Right lung (tissue), 2 donors: ENCODE measurements at regions not wholly inside any gene's neighbourhood (a gene's known extent, or its start where the extent isn't known, plus 50 kb on each side); places are given as distances from the start of the nearest gene placed in this dataset.
"Not testable (repeated sequence)": the region's sequence is repeated elsewhere in the genome, so short reads cannot be mapped to it uniquely, and the experiment has no call there.

Source experiments
- DNase-seq, 2 donors: peaks; one replicate each; pipeline ENCODE4 v3.0.0-alpha.2; 2013

DNA sequence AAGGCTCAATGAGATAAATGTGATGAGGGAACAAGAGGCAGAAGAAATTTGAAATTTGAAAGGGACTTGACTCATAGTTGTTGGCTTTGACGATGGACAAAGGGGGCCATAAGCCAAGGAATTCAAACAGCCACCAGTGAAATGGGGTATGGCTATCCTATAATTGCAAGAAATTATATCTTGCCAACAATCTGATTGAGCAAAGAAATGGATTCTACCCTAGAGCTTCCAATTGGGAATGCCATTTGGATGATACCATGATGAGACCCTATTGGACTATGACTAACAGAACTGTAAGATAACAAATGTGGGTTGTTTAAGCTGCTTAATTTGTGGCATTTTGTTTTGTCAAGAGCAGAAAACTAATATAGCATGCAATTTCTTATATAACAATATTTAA is 270.1 kb upstream of the ARSJ start:
- DNase-seq: no peak

DNA sequence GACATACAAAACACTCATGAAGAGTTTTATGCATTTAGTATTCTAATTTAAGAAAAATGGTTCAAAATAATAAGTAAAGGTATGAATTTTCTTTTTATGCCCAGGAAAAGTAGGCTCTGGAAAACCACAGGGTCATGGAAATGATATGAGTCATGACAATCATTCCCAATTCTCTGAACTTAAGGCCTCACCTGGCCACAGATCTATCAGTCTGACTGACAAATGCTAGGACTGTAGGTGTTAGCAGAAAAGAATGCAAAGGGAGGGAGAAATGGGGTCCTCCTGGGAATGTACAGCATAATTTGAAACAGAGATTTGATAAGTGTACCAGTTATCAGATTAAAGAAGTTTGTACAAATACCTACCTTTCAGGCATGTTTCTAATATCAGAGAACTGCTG is 270.5 kb upstream of the ARSJ start:
- DNase-seq: no peak

DNA sequence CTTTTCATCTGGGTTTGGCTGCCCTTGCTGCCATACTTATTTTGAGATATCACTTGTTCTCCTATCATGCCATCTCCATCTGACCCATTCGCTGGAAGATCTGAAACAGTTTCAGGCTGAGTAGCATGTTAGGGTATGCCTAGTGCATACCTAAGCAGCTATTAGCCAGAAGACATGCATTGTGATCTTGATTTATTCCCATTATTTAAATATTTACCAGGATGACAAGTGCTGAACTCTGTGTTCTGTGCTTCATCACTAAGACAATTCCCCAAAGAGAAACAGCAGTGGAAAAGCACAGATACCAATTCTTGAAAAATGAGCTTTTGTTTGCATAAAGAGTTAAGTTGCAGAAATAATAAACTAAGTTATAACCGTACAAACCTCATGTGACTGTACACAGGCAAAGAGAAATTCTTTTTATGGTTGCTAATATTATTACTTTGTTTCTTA is 271.0 kb upstream of the ARSJ start:
- DNase-seq: no peak

DNA sequence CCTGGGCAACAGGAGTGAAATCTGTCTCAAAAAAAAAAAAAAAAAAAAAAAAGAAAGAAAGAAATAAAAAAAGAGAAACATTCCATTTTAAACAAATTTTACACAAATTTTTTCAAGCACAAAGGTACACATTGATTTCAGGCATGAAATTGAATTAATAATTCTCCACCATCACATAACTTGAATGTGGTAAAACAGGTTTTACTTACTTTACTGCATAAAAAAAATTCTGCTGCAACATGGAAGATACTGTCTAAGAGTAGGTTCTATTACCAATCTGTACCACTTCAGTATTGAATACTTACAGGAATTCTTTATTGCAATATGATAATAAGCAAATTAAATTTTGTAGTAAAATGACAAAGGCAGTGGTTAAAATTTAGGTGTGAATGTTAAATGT is 271.6 kb upstream of the ARSJ start:
- no peak for DNase-seq

DNA sequence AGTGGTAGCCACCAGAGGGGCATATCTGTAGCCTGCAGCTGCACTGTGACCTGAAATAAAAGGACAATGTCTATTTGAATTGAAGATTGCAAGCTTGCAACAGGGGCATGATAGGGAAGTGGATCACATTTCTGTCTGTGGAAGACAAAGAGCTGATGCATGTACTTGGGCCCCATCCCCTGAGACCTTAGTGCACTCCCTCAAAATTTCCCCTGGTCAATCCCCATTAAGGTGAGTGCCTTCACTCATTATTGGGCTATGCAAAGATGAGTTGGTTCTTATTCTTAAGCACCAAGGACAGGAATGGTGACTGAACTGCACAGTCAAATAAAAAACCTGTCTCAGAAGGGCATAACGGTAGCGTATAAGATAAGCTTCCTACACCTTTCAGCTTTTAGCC is 273.1 kb upstream of the ARSJ start:
- DNase-seq: no peak

DNA sequence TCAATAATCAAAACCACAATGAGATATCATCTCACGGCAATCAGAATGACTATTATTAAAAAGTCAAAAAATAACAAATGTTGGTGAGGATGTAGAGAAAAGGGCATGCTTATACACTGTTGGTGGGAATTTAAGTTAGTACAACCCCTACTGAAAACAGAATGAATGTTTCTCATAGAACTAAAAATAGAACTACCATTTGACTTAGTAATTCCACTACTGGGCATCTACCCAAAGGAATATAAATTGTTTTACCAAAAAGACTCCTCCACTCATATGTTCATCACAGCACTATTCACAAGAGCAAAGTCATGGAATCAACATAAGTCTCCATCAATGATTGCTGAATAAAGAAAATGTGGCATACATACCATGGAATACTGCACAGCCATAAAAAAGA is 278.1 kb upstream of the ARSJ start:
- DNase-seq: no peak

DNA sequence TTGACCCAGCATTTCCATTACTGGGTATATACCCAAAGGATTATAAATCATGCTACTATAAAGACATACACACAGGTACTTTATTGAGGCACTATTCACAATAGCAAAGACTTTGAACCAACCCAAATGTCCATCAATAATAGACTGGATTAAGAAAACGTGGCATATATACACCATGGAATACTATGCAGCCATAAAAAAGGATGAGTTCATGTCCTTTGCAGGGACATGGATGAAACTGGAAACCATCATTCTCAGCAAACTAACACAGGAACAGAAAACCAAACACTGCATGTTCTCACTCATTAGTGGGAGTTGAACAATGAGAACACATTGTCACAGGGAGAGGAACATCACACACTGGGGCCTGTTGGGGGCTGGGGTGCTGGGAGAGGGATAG is 283.0 kb upstream of the ARSJ start:
- not testable (repeated sequence) for DNase-seq

DNA sequence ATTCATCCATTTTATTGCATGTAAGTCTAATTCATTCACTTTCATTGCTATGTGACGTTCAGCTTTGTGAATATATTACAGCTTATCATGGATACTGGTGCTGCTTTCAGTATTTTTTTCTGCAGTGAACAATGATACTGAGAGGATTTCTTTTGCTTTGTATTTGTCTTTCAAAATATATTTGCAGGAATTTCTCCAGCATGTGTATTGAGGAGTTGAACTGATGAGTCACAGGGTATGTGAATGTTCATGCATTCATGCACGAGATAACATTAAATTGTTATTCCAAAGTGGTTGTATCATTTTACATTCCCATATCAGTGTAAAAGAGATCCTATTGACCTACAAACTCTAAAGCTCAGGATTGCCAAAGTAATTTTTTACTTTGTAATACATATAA is 283.8 kb upstream of the ARSJ start:
- no peak for DNase-seq

DNA sequence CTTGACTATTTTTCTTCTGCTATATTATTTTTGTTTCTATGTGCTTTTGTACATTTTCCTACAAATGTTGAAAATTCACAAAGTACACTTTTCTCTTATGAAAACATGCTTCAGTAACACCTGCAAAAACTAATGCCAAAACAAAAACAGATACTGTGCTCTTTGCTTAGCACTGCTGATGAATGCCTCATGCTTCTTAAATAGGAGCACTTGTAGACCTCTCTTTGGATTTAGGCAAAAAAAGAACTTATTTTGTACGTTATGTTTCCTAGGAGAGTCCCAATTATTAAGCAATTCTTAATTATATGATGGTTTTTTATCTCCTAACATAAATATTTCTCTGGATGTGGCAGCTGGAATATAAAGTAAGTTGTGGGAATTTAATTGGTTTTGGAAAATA is 285.0 kb upstream of the ARSJ start:
- no peak for DNase-seq

DNA sequence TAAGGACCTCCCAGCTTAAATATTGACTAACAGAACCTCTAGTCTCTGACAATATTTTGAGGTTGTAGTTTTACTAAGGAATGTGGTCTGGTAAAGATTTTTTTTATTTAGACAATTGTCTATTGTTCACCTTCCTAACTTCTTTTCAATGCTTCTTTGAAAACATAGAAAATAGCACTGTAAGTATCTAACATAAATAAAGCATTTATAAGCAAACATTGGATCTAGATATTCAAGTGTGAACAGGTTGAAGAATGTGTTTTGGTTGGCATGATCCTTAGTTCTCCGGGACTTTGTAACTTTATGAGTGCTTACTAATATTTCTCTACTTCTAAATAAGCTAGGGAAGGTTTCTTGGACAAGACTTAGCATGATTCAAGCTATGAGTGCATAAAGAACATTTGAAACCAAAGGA is 285.4 kb upstream of the ARSJ start:
- DNase-seq: no peak

DNA sequence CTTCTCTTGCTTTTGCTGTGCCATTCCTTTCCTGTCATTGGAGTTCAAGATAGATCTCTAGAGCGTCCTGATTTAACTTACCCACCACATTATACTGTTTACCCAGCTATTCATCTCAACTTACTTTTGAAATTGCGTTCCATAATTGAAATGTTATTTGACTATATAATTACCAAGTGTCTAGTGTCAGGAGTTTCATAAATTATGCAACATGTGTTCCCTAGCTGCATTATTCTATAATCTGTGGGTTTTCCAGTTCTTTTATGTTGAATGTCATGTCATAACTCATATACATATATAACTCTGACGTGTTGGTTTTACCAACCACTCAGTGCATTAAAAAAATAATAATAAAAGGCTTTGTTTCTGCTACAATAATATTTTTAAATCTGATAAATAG is 285.9 kb upstream of the ARSJ start:
- DNase-seq: no peak

DNA sequence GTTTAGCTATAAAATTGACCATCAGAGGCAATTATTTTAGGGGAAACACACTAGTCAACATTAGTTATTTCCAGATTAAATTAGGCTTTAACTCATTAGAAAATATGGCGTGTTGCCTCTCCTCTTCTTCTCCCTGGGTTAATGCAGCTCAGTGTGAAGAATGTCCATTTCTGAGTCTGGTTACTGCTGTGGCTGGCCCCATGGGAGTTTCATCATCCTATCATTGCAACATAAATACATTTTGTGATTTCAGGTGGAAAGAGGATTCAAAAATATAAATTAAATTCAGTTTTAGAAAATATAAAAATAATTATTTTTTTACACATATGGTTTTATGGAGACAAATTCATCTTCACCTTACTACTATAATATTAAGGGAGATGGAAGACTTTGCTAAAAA is 288.5 kb upstream of the ARSJ start:
- no peak for DNase-seq

DNA sequence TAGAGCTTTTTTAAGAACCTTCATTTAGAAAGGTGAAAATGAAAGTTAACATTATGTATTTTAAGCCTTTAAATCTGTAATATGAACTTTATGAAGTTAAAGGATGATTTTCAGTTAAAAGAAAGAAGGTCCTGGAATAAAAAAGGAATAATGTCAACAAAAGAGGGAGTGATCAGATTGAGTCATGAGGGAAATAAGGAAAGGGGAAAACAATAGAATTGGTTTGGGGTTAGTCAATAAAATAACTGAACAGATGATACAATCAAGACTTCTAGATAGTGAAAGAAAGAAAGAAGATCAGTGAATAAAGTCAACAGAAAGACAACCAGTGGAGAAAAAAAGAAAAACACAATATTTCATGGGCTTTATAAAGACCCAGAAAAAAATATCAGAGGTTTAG is 291.6 kb upstream of the ARSJ start:
- DNase-seq: no peak

DNA sequence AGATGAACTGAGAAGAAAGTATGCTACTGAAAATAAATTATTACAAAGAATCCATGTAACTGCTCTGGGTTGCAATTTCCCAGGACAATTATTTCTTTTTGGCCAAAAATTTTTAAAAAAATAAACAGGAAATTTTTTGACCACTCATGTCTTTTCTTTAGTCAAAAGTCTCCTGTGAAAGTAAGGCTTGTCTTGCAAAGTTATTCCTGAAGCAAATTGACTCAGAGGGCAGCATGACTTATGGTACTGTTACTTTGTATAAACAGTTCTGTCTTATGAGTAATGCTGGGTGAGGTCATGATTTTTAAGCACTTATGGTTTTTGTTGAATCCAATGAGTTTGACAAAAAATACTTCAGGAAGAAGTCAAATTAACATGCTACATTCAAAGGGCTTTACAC is 292.8 kb upstream of the ARSJ start:
- no peak for DNase-seq

DNA sequence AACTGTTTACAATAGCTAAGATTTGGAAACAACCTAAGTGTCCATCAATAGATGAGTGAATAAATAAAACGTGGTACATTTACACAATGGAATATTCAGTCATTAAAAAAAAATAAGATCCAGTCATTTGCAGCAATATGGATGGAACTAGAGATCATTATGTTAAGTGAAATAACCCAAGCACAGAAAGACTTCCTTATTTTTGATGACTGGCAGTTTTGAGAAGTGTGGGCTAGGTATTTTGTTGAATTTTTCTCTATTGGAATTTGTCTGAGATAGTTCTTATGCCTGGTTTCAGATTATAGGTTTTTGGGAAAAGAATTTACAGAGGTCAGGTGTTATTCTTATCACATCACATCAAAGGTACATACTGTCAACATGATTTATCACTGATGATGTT is 293.8 kb upstream of the ARSJ start:
- DNase-seq: no peak

DNA sequence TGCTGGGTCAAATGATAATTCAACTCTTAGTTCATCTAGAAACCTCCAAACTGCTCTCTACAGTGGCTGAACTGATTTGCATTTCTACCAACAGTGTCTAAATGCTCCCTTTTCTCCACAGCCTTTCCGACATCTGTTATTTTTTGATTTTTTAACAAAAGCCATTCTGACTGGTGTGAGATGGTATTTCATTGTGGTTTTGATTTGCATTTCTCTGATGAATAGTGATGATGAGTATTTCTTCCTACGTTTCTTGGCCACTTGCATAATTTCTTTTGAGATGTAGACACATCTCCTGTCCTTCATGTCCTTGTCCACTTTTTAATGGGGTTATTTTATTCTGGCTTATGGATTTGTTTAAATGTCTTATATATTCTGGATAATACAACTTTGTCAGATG is 298.2 kb upstream of the ARSJ start:
- DNase-seq: no peak

DNA sequence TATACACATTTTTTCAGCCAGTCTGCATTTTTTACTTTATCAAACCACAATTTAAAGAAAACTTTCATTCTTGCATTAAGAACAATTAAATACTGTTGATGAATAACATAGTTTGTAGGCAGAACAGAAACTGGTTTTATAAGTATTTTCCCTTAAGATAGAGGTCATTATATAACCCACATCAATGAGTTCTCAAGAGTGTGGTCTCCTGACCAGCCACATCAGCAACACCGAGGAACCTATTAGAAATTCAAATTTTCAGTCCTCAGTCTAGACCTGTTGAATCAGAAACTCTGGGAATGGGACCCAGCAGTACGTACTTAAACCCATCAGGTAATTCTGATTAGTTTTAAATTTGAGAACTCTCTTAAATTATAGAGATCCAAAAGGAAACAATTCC is 299.6 kb upstream of the ARSJ start:
- DNase-seq: no peak

DNA sequence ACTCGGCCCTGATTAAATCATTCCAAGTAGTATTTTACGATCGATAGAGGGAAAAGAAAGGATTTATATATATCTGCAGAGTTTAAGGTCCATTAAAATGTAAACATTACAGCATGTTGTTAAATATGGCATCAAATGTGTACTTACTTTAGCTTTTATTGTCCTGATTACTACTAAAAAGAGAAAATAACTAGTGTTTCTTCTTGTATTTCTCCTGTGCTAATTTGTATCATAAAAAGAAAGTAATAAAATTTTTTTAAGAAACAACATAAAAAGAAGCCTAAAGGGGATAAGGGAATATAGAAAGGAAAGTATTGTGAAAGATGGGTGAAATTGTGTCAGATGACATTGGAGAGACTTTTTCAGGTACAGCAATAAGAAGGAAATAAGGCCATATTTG is 300.3 kb upstream of the ARSJ start:
- no peak for DNase-seq

DNA sequence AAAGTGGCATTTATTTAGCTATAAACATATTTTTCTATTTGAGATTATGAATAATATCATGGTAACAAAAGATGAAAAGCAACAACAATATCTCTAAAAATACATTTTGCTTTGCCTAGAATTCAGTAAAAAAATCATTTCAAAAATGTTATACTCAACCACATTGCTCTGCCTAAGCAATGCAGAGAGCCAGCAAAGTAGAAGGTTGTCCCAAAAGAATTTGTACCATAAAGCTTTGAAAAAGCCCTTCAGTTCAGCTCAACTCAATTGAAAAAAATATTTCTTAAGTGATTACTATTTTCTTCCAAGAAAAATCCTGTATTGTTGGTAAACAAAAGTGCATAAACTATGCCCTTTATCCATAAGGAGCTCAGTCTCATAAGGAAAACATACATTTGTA is 301.2 kb upstream of the ARSJ start:
- no peak for DNase-seq

DNA sequence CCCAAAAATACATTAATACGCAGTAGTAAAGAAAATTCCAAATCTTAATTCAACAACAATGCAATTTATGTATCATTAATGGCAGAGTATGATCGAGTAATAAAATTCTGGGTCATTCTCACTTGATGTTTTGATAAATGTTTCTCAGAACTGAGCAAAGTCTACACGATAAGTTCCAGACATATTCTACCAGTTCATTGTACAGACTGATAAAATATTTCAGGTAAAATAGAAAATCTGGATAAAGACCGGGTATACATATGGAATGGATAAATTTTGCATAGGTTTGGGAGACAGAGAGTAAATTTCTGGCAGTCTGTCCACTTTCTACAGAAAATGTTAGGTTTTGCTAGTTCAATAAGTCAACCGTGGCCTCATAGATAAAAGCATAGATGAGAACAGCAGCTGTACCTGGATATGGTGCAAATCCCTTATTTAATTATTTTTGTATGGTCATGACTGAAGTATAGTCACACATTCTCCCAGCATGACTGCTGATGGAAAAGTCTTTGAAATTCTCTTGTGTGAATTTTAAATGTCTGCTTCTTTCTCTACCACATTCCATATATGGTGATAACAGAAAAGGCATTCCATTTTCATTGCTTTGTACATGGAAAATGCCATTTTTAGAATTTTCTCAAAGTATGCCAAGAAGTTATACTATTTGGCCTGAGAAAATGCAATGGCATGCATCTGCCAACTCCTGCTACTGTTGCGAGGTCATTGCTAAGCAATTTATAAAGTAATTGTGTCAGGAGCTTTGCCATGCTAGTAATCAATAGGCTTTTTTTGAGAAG is 301.9 kb upstream of the ARSJ start:
- no peak for DNase-seq

DNA sequence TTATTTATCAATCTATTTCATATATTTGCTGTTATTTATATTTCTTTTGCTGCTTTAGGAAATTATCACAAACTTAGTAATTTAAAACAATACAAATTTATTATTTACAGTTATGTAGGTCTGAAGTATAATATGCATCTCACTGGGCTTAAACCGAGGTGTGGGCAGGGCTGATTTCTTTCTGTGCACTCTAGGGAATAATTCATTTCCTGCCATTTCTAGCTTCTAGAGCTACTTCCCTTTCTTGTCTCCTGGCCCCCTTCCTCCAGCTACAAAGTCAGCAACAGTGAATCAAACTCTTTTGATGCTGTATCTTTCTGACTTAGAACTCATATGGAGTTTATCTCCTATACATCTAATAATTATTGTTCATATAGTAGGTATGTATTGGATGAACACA is 303.5 kb upstream of the ARSJ start:
- no peak for DNase-seq

DNA sequence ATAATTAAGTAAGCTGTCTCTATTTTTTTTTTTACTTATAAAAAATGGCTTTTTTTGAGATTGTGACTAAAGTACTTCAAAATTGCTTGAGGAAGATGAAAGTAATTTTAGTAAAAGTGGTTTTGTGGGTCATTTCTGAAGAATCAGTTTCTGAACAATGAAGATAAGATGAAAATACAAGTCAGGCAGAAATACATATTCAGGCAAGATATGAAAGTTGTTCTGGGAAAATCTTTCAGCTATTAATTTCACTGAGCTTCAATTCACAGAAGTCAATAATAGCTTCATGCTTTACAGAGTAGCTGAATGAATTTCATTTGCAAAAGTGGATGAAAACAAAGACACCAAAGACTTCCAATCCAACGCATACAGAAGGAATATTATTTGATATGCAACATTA is 305.2 kb upstream of the ARSJ start:
- DNase-seq: no peak

DNA sequence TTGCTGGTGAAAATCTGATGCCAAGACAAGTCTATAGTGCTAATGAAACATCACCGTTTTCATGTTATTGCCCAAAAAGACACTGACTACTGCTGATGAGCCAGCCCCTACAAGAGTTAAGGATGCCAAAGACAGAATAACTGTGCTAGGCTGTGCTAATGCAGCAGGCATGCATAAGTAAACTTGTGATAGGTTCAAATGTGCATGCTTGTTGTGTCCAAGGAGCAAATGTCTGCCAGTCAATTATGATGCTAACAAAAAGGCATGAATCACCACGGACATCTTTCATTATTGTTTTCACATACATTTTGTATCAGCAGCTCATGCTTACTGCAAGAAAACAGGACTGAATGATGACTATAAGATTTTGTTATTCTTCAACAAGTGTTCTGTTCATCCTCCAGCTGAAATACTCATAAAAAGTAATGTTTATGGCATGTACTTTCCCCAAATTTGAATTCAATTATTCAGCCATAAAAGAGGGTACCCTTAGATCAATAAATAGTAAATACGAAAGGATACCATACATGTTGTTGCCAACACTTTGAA is 306.9 kb upstream of the ARSJ start:
- peak in 1 of 2 donors; percentile 8 for DNase-seq

DNA sequence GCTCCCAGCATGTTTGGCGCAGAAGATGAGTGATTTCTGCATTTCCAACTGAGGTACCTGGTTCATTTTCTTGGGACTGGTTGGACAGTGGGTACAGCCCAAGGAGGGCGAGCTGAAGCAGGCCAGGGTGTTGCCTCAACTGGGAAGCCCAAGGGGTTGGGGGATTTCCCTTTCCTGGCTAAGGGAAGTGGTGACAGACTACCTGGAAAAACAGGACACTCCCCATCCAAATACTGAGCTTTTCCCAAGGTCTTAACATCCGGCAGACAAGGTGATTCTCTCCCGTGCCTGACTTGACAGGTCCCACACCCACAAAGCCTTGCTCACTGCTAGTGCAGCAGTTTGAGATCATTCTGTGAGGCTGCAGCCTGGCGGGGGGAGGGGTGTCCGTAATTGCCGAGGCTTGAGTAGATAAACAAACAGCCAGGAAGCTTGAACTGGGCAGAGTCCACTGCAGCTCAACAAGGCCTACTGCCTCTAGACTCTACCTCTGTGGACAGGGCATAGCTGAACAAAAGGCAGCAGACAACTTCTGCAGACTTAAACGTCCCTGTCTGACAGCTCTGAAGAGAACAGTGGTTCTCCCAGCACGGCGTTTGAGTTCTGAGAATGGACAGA is 307.7 kb upstream of the ARSJ start:
- DNase-seq: no peak
